ENCODE measurements at regions not wholly inside any gene's neighbourhood (a gene's known extent, or its start where the extent isn't known, plus 50 kb on each side); places are given as distances from the start of the nearest gene placed in this dataset.
A peak's percentile ranks its signal among the peaks of the same experiment; 100 is the strongest.
"Not testable (repeated sequence)": the region's sequence is repeated elsewhere in the genome, so short reads cannot be mapped to it uniquely, and the experiment has no call there.

DNA sequence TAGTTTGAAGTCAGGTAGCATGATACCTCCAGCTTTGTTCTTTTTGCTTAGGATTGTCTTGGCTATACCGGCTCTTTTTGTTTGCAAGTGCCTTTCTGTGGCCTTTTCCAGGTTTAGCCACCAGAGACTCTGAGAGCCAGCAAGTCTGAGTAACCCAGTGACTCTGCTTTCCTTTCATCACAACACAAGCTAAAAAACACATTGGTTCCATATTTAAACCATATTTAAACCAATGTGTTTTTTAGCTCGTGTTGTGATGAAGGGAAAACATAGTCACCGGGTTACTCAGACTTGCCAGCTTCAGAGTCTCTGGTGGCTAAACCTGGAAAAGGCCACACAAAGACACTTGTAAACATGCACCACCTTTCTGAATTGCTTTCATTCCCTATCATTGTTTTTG is 493.3 kb downstream of the NTRK2 start:
- DNase-seq (ENCODE audit: low read depth), result no peak
- no peak for TF ChIP-seq CTCF (conservative IDR thresholded peaks at IDR 0.05; ENCODE audit: low read depth, low read length)
- no peak overlapping the region for H3K4me3 ChIP-seq (ENCODE audit: low read depth, low read length)

GRCh38 chr9:85160944-85161343 is 491.4 kb downstream of the NTRK2 start:
- not testable (repeated sequence) for H3K4me3 ChIP-seq (ENCODE audit: low read depth, low read length); DNase-seq (ENCODE audit: low read depth)

DNA sequence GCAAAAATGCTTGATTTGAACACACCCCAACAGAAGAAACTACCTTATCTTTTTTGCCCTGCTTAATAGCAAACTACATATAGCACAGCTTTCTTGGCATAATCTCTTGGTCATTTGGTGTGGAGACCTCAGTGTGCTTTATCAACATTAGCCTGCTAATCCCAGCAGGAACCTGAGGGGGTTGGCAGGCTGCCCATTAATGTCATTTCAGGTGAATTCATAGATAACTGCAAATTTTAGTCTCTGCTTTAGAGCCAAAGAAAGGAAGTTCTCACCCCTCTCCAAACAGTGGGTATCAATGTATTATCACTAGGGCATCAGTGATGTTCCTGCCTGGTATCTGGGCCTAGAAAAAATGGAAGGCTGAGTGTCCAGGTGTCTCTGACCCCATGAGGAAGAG is 489.0 kb downstream of the NTRK2 start:
- no peak for DNase-seq (ENCODE audit: low read depth)
- no peak for TF ChIP-seq CTCF (conservative IDR thresholded peaks at IDR 0.05; ENCODE audit: low read depth, low read length)
- no peak overlapping the region for H3K4me3 ChIP-seq (ENCODE audit: low read depth, low read length)

- H3K4me3 ChIP-seq (ENCODE audit: low read depth, low read length), result no peak overlapping the region
- TF ChIP-seq CTCF (conservative IDR thresholded peaks at IDR 0.05; ENCODE audit: low read depth, low read length), result no peak
- no peak for DNase-seq (ENCODE audit: low read depth)
Measured at GRCh38 chr9:85157772-85158171, 488.2 kb downstream of the NTRK2 start.

DNA sequence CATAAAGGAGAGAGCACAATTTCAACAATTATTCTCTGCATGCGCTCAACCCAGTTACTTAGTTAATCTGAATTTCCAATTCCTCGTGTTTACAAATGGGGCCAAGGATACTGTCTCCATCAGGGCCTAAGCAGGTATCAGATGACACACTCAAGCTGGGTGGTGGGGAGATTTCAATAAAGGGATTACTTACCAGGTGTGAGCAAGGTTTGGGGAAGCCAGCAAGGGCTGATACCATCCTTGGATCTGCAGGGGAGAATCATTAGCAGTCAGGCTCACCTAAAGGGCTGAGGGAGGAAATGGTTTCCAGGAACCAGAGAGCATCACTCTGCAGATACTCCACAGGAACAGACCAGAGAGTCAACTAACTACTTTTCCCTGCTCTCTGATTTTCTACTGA is 487.1 kb downstream of the NTRK2 start:
- H3K4me3 ChIP-seq (ENCODE audit: low read depth, low read length), result no peak overlapping the region
- no peak for DNase-seq (ENCODE audit: low read depth)
- no peak for TF ChIP-seq CTCF (conservative IDR thresholded peaks at IDR 0.05; ENCODE audit: low read depth, low read length)

- no peak overlapping the region for H3K4me3 ChIP-seq (ENCODE audit: low read depth, low read length)
- DNase-seq (ENCODE audit: low read depth), result peak; percentile 47
- TF ChIP-seq CTCF (conservative IDR thresholded peaks at IDR 0.05; ENCODE audit: low read depth, low read length), result no peak
Measured at GRCh38 chr9:85155352-85155751, 485.8 kb downstream of the NTRK2 start.

DNA sequence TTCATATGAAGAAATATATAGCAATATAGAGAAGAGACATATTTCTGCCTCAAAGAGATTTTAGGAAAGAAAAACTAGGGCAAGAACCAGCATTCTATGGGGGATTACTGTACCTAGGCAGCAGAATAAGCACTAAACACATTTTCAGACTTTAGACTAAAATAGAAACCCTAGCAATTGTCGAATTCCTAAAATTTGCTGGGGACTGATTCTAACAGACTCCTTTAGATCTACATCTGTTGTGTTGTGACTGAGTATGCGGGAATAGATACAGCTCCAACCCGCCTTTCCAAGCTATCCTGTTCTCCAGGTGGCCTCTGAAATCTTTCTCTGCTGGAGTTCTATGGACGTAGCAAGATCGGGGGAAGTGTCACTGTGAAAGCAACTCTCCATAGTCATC is 482.2 kb downstream of the NTRK2 start:
- no peak for DNase-seq (ENCODE audit: low read depth)
- no peak overlapping the region for H3K4me3 ChIP-seq (ENCODE audit: low read depth, low read length)
- no peak for TF ChIP-seq CTCF (conservative IDR thresholded peaks at IDR 0.05; ENCODE audit: low read depth, low read length)

DNA sequence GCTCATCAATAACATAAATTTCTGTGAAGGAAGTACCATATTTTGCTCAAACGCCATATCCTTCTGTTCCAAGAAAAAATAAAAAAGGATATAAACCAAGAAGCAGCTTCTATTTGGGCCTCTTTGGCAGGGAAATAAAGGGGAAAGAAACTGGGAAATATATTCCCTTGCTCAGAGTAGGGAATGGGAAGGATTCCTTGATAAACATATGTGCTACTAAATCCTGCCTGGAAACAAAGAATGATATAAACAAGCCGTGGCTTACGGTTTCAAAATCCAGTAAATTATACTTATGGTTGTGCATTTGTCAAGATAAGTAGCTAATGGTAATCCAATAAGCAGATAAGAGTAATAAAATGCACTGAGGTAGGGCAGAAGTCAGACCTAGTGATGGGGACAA is 481.6 kb downstream of the NTRK2 start:
- DNase-seq (ENCODE audit: low read depth), result no peak
- no peak for TF ChIP-seq CTCF (conservative IDR thresholded peaks at IDR 0.05; ENCODE audit: low read depth, low read length)
- no peak overlapping the region for H3K4me3 ChIP-seq (ENCODE audit: low read depth, low read length)

All from epithelial cell of proximal tubule (primary cell).